ENCODE measurements at regions not wholly inside any gene's neighbourhood (a gene's known extent, or its start where the extent isn't known, plus 50 kb on each side); places are given as distances from the start of the nearest gene placed in this dataset.
"Not testable (repeated sequence)": the region's sequence is repeated elsewhere in the genome, so short reads cannot be mapped to it uniquely, and the experiment has no call there.

GRCh38 chr16:85449191-85449884 is 163.8 kb upstream of the GSE1 start:
- no peaks in the 10 kb centered on the region for H3K9me3 Mint-ChIP-seq
- peak overlapping the region in 1 of 3 experiments; percentile 50 for H3K4me3 Mint-ChIP-seq
- TF ChIP-seq CTCF (IDR thresholded peaks at IDR 0.05; ENCODE audit: unreplicated experiment in 3 of 3), result no peak
- H3K27ac Mint-ChIP-seq, result peak overlapping the region; percentile 76 to 89 (median 80)
- H3K36me3 Mint-ChIP-seq (ENCODE audit: low read depth), result no peaks in the 10 kb centered on the region
- H3K4me1 Mint-ChIP-seq, result peaks cover 54% of the 10 kb centered on the region
- no peaks in the 10 kb centered on the region for H3K27me3 Mint-ChIP-seq (ENCODE audit: low read depth)

- Mint-ChIP-seq H3K4me3 (peak overlapping the region in 1 of 3 experiments; percentile 50), H3K27ac (peak overlapping the region; percentile 76 to 89 (median 80)), H3K36me3 (ENCODE audit: low read depth) (no peaks in the 10 kb centered on the region), H3K4me1 (peaks cover 55% of the 10 kb centered on the region), H3K27me3 (ENCODE audit: low read depth) (peaks cover 5% of the 10 kb centered on the region), H3K9me3 (no peaks in the 10 kb centered on the region)
- TF ChIP-seq CTCF (IDR thresholded peaks at IDR 0.05; ENCODE audit: unreplicated experiment in 3 of 3), result no peak
Measured at GRCh38 chr16:85449885-85450245, 163.3 kb upstream of the GSE1 start.

- H3K4me3 Mint-ChIP-seq; H3K27me3 Mint-ChIP-seq (ENCODE audit: low read depth); H3K9me3 Mint-ChIP-seq; H3K36me3 Mint-ChIP-seq (ENCODE audit: low read depth): not testable (repeated sequence)
- peaks cover 55% of the 10 kb centered on the region for H3K4me1 Mint-ChIP-seq
- H3K27ac Mint-ChIP-seq, result peak overlapping the region in 1 of 3 experiments; percentile 45
Measured at GRCh38 chr16:85451142-85451541, 162.0 kb upstream of the GSE1 start.

GRCh38 chr16:85451641-85452363 is 161.3 kb upstream of the GSE1 start:
- no peak for TF ChIP-seq CTCF (IDR thresholded peaks at IDR 0.05; ENCODE audit: unreplicated experiment in 3 of 3)
- Mint-ChIP-seq H3K4me3 (no peak overlapping the region), H3K4me1 (peaks cover 56% of the 10 kb centered on the region), H3K27me3 (ENCODE audit: low read depth) (peaks cover 9% of the 10 kb centered on the region), H3K27ac (no peak overlapping the region), H3K9me3 (no peaks in the 10 kb centered on the region), H3K36me3 (ENCODE audit: low read depth) (no peaks in the 10 kb centered on the region)

GRCh38 chr16:85452364-85453193 is 160.5 kb upstream of the GSE1 start:
- Mint-ChIP-seq H3K36me3 (ENCODE audit: low read depth) (no peaks in the 10 kb centered on the region), H3K27ac (no peak overlapping the region), H3K4me3 (no peak overlapping the region), H3K27me3 (ENCODE audit: low read depth) (peaks cover 9% of the 10 kb centered on the region), H3K4me1 (peaks cover 51% of the 10 kb centered on the region), H3K9me3 (no peaks in the 10 kb centered on the region)
- TF ChIP-seq CTCF (IDR thresholded peaks at IDR 0.05; ENCODE audit: unreplicated experiment in 3 of 3), result peak in 1 of 3 experiments; percentile 11

- Mint-ChIP-seq H3K27me3 (ENCODE audit: low read depth) (peaks cover 9% of the 10 kb centered on the region), H3K36me3 (ENCODE audit: low read depth) (no peaks in the 10 kb centered on the region), H3K4me1 (peaks cover 45% of the 10 kb centered on the region), H3K27ac (no peak overlapping the region), H3K4me3 (no peak overlapping the region), H3K9me3 (no peaks in the 10 kb centered on the region)
- no peak for TF ChIP-seq CTCF (IDR thresholded peaks at IDR 0.05; ENCODE audit: unreplicated experiment in 3 of 3)
Measured at GRCh38 chr16:85453194-85453678, 159.9 kb upstream of the GSE1 start.

Data from nephron (organoid).